ENCODE measurements at regions not wholly inside any gene's neighbourhood (a gene's known extent, or its start where the extent isn't known, plus 50 kb on each side); places are given as distances from the start of the nearest gene placed in this dataset.
A peak's percentile ranks its signal among the peaks of the same experiment; 100 is the strongest.

DNA sequence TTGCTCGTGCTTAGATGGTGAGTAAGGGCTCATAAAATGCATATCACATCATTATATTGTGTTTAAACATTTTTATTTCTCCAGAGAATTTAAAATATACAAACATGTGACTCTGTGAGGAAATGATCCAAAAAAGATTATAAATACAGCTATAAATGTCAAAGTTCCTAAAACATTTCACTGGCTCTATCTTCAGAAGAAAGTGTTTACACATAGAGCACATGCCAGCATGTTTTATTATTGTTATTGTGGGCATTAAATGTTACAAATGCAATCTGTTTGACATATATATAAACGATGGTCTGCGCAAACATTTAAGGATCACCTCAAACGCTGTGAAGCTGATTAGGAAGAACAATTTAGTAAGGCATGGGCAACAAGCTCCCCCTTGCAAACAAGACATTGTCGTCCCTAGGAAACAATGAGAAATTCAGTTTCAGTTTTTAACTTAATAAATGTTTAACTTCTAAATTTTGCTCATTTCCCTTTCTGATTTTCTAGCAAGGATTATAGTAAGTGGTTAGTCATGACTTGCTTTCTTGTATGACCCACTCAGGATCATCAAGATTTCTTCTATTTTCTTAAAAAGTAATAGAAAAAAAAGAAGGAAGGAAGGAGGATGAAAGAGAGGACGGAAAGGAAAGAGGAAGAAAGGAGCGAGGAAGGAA, 207.5 kb downstream of the SATB1 start:
- Histone ChIP-seq H3K4me1 (no peaks in the 10 kb centered on the region), H3K9me3 (no peaks in the 10 kb centered on the region), H3K4me3 (no peak overlapping the region), H3K4me2 (peak overlapping the region; percentile 9; the same call in 1 of the 3 replicates), H3K27ac (no peak overlapping the region)
- TF ChIP-seq HOXB13 (CRISPR knock-in tag; IDR thresholded peaks at IDR 0.05; ENCODE audit: low read depth) (no peak), SMC3 (IDR thresholded peaks at IDR 0.05) (no peak), KDM1A (IDR thresholded peaks at IDR 0.05; ENCODE audit: low read depth) (no peak), ZNF302 (CRISPR knock-in tag; IDR thresholded peaks at IDR 0.05) (no peak), FOSL2 (IDR thresholded peaks at IDR 0.05) (no peak), FOSL2 (CRISPR knock-in tag; IDR thresholded peaks at IDR 0.05) (no peak), REST (IDR thresholded peaks at IDR 0.05) (no peak), HOXB5 (CRISPR knock-in tag; IDR thresholded peaks at IDR 0.05) (no peak), TFCP2L1 (CRISPR knock-in tag; IDR thresholded peaks at IDR 0.05) (no peak), MAZ (IDR thresholded peaks at IDR 0.05; ENCODE audit: borderline replicate concordance, low read depth, low read length) (no peak), POLR2AphosphoS2 (conservative IDR thresholded peaks at IDR 0.05; ENCODE audit: low read length) (no peak), HDAC2 (IDR thresholded peaks at IDR 0.05) (no peak), HOXA7 (CRISPR knock-in tag; IDR thresholded peaks at IDR 0.05) (no peak), NFE2L2 (conservative IDR thresholded peaks at IDR 0.05; ENCODE audit: low read length) (no peak), PHF8 (IDR thresholded peaks at IDR 0.05; ENCODE audit: borderline replicate concordance, low read depth) (no peak), EHMT2 (IDR thresholded peaks at IDR 0.05; ENCODE audit: low read depth) (no peak), PBX3 (IDR thresholded peaks at IDR 0.05) (no peak)
- TF ChIP-seq, protein P1, sequence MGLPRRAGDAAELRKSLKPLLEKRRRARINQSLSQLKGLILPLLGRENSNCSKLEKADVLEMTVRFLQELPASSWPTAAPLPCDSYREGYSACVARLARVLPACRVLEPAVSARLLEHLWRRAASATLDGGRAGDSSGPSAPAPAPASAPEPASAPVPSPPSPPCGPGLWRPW (IDR thresholded peaks at IDR 0.05) = no peak
- TF ChIP-seq, protein P2, sequence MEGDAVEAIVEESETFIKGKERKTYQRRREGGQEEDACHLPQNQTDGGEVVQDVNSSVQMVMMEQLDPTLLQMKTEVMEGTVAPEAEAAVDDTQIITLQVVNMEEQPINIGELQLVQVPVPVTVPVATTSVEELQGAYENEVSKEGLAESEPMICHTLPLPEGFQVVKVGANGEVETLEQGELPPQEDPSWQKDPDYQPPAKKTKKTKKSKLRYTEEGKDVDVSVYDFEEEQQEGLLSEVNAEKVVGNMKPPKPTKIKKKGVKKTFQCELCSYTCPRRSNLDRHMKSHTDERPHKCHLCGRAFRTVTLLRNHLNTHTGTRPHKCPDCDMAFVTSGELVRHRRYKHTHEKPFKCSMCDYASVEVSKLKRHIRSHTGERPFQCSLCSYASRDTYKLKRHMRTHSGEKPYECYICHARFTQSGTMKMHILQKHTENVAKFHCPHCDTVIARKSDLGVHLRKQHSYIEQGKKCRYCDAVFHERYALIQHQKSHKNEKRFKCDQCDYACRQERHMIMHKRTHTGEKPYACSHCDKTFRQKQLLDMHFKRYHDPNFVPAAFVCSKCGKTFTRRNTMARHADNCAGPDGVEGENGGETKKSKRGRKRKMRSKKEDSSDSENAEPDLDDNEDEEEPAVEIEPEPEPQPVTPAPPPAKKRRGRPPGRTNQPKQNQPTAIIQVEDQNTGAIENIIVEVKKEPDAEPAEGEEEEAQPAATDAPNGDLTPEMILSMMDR (IDR thresholded peaks at IDR 0.05) = no peak
- TF ChIP-seq, protein P3, sequence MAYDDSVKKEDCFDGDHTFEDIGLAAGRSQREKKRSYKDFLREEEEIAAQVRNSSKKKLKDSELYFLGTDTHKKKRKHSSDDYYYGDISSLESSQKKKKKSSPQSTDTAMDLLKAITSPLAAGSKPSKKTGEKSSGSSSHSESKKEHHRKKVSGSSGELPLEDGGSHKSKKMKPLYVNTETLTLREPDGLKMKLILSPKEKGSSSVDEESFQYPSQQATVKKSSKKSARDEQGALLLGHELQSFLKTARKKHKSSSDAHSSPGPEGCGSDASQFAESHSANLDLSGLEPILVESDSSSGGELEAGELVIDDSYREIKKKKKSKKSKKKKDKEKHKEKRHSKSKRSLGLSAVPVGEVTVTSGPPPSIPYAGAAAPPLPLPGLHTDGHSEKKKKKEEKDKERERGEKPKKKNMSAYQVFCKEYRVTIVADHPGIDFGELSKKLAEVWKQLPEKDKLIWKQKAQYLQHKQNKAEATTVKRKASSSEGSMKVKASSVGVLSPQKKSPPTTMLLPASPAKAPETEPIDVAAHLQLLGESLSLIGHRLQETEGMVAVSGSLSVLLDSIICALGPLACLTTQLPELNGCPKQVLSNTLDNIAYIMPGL (CRISPR knock-in tag; IDR thresholded peaks at IDR 0.05; ENCODE audit: borderline replicate concordance) = no peak
- ChIA-PET CTCF (no interaction called here), POLR2A (no interaction called here)
- no peak for DNase-seq (ENCODE audit: low read depth in 1 of 2, low spot score in 1 of 2)
- no peak for FAIRE-seq
- 30% methylated on average over 7 of the region's 7 CpGs for WGBS (ENCODE audit: missing lambda C conversion rate)
- ATAC-seq = no peak

Measured in A549 (cell line).